ENCODE measurements at regions not wholly inside any gene's neighbourhood (a gene's known extent, or its start where the extent isn't known, plus 50 kb on each side); places are given as distances from the start of the nearest gene placed in this dataset.

DNA sequence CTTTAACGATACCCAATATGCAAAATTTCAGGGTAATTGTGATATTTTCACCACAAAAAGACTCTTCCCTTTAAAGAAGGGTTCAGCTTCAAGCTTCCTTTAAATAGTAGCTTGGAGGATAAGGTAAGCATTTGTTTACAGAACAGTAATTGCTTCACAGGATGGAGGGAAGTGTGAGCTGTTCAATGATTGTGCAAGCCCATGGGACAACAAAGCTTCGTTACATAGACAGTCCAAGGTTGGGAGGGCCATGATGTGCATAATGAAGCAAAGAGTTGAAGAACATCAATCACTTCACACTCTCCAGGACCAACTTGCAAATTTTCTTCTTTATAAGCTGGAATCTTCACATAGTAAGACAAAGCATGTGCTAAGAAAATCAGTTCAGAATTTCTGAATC lies 145.0 kb upstream of the ASIC2 start:
- no peaks in the 10 kb centered on the region for H3K27me3 Mint-ChIP-seq (ENCODE audit: insufficient read depth, unreplicated experiment)
- no peak for DNase-seq
- H3K27ac Mint-ChIP-seq (ENCODE audit: unreplicated experiment) = no peak overlapping the region
- H3K36me3 Mint-ChIP-seq (ENCODE audit: insufficient read depth, unreplicated experiment) = no peaks in the 10 kb centered on the region
- no peaks in the 10 kb centered on the region for H3K9me3 Mint-ChIP-seq (ENCODE audit: unreplicated experiment)
- no peak overlapping the region for H3K4me3 Mint-ChIP-seq (ENCODE audit: unreplicated experiment)
- Histone ChIP-seq H3K36me3 (ENCODE audit: control insufficient read depth, insufficient read depth, low read length) (no peaks in the 10 kb centered on the region), H3K4me3 (ENCODE audit: low read depth, low read length) (no peak overlapping the region), H3K9me3 (peaks cover 5% of the 10 kb centered on the region; the same call in 1 of the 2 replicates), H3K27me3 (replicated peaks; ENCODE audit: control insufficient read depth, insufficient read depth, low read length) (no peaks in the 10 kb centered on the region), H3K4me1 (no peaks in the 10 kb centered on the region)
- no TSS peak for BruUV-seq (replicated peaks)
- ChIA-PET CTCF (no interaction called here), POLR2A (no interaction called here)
- H3K4me1 Mint-ChIP-seq (ENCODE audit: low read depth, unreplicated experiment) = no peaks in the 10 kb centered on the region
- TF ChIP-seq CTCF (IDR thresholded peaks at IDR 0.05; ENCODE audit: insufficient read depth in 1 of 2, low read depth in 1 of 2, low read length in 1 of 2, severe bottlenecking in 1 of 2, unreplicated experiment in 1 of 2) = no peak
- intact Hi-C loops (cut with micrococcal nuclease; ENCODE audit: unreplicated experiment) = no loop called here

DNA sequence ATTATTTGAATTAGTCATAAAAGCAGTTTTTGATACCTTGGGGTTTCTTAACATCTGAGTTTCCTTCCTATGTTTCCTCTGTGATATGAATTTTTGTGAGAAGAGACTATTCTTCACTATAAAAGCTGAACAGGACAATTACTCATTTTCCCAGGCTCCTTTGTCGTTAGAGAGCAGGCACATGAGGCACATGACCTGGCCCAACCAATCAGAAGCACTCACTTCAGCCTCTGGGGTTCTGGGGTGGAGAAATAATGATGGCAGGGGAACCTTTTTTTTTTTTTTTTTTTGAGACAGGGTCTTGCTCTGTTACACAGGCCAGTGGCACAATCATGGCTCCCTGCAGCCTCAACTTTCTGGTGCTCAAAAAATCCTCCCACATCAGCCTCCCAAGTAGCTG lies 145.5 kb upstream of the ASIC2 start:
- Mint-ChIP-seq H3K27me3 (ENCODE audit: insufficient read depth, unreplicated experiment) (no peaks in the 10 kb centered on the region), H3K36me3 (ENCODE audit: insufficient read depth, unreplicated experiment) (no peaks in the 10 kb centered on the region), H3K27ac (ENCODE audit: unreplicated experiment) (no peak overlapping the region), H3K4me1 (ENCODE audit: low read depth, unreplicated experiment) (no peaks in the 10 kb centered on the region), H3K9me3 (ENCODE audit: unreplicated experiment) (no peaks in the 10 kb centered on the region), H3K4me3 (ENCODE audit: unreplicated experiment) (no peak overlapping the region)
- ChIA-PET CTCF (no interaction called here), POLR2A (no interaction called here)
- TF ChIP-seq CTCF (IDR thresholded peaks at IDR 0.05; ENCODE audit: insufficient read depth in 1 of 2, low read depth in 1 of 2, low read length in 1 of 2, severe bottlenecking in 1 of 2, unreplicated experiment in 1 of 2) = no peak
- Histone ChIP-seq H3K4me3 (ENCODE audit: low read depth, low read length) (no peak overlapping the region), H3K9me3 (peaks cover 5% of the 10 kb centered on the region; the same call in 1 of the 2 replicates), H3K4me1 (no peaks in the 10 kb centered on the region), H3K36me3 (ENCODE audit: control insufficient read depth, insufficient read depth, low read length) (no peaks in the 10 kb centered on the region), H3K27me3 (replicated peaks; ENCODE audit: control insufficient read depth, insufficient read depth, low read length) (no peaks in the 10 kb centered on the region)
- intact Hi-C loops (cut with micrococcal nuclease; ENCODE audit: unreplicated experiment) = no loop called here
- BruUV-seq (replicated peaks) = no TSS peak
- no peak for DNase-seq

GRCh38 chr17:33442320-33442719 lies 149.2 kb upstream of the ASIC2 start:
- intact Hi-C loops (cut with micrococcal nuclease; ENCODE audit: unreplicated experiment) = no loop called here
- CTCF ChIA-PET = no interaction called here
- BruUV-seq (replicated peaks) = no TSS peak

More at GRCh38 chr17:33442320-33442719, 149.2 kb upstream of the ASIC2 start:
- no peaks in the 10 kb centered on the region for H3K27me3 ChIP-seq (replicated peaks; ENCODE audit: control insufficient read depth, insufficient read depth, low read length)
- DNase-seq = no peak
- H3K9me3 ChIP-seq = peaks cover 5% of the 10 kb centered on the region; the same call in 1 of the 2 replicates
- H3K27ac Mint-ChIP-seq (ENCODE audit: unreplicated experiment) = no peak overlapping the region
- H3K4me3 Mint-ChIP-seq (ENCODE audit: unreplicated experiment) = no peak overlapping the region
- no peaks in the 10 kb centered on the region for H3K4me1 Mint-ChIP-seq (ENCODE audit: low read depth, unreplicated experiment)
- H3K9me3 Mint-ChIP-seq (ENCODE audit: unreplicated experiment) = no peaks in the 10 kb centered on the region
- H3K4me3 ChIP-seq (ENCODE audit: low read depth, low read length) = no peak overlapping the region
- POLR2A ChIA-PET = no interaction called here
- H3K27me3 Mint-ChIP-seq (ENCODE audit: insufficient read depth, unreplicated experiment) = no peaks in the 10 kb centered on the region
- no peak for TF ChIP-seq CTCF (IDR thresholded peaks at IDR 0.05; ENCODE audit: insufficient read depth in 1 of 2, low read depth in 1 of 2, low read length in 1 of 2, severe bottlenecking in 1 of 2, unreplicated experiment in 1 of 2)
- no peaks in the 10 kb centered on the region for H3K4me1 ChIP-seq
- no peaks in the 10 kb centered on the region for H3K36me3 ChIP-seq (ENCODE audit: control insufficient read depth, insufficient read depth, low read length)
- no peaks in the 10 kb centered on the region for H3K36me3 Mint-ChIP-seq (ENCODE audit: insufficient read depth, unreplicated experiment)
